ENCODE measurements at regions not wholly inside any gene's neighbourhood (a gene's known extent, or its start where the extent isn't known, plus 50 kb on each side); places are given as distances from the start of the nearest gene placed in this dataset.
"Not testable (repeated sequence)": the region's sequence is repeated elsewhere in the genome, so short reads cannot be mapped to it uniquely, and the experiment has no call there.

DNA sequence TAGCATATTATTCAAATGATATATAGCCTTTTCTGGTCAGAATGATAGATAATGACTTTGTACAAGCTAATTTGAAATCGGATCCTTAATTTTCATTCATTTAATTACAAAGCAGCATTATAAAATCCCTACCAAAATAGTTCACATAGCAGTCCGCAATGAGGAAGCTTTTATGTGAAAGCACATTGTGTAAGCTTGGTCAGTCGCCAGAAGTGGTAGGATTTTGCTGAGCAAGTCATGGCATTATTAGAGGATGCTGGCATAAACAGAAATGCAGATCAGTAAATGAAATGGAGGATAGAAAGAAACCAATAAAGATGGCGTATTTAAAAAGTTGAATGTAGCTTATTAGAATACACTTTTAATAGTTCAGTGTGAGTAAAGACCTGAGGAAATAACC, 93.2 kb upstream of the DIAPH2 start:
- H3K36me3 ChIP-seq (ENCODE audit: insufficient read depth, low read length) = no peaks in the 10 kb centered on the region
- no peak overlapping the region for H3K27ac ChIP-seq
- no peak overlapping the region; the same call in 1 of the 2 replicates for H3K4me3 ChIP-seq
- no peaks in the 10 kb centered on the region for H3K9me3 ChIP-seq (ENCODE audit: low read depth, low read length)
- no peak overlapping the region for H3K9ac ChIP-seq (ENCODE audit: insufficient read length)
- no peak for TF ChIP-seq POLR2AphosphoS5 (IDR thresholded peaks at IDR 0.05; ENCODE audit: borderline replicate concordance, low read depth, low read length)
- no peak for TF ChIP-seq FOXP2 (optimal IDR thresholded peaks at IDR 0.05; ENCODE audit: control extremely low read depth, extremely low read length, insufficient read depth)
- no peak for TF ChIP-seq EZH2 (IDR thresholded peaks at IDR 0.05)
- DNase-seq (ENCODE audit: low read depth, low spot score) = no peak

DNA sequence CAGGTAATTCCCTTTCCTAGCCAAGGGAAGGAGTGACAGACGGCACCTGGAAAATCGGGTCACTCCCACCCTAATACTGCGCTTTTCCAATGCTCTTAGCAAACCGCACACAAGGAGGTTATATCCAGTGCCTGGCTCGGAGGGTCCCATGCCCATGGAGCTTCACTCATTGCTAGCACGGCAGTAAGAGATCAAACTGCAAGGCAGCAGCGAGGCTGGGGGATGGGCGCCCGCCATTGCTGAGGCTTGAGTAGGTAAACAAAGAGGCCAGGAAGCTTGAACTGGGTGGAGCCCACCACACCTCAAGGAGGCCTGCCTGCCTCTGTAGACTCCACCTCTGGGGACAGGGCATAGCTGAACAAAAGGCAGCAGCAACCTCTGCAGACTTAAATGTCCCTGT, 86.8 kb upstream of the DIAPH2 start:
- H3K9ac ChIP-seq (ENCODE audit: insufficient read length) = not testable (repeated sequence)

DNA sequence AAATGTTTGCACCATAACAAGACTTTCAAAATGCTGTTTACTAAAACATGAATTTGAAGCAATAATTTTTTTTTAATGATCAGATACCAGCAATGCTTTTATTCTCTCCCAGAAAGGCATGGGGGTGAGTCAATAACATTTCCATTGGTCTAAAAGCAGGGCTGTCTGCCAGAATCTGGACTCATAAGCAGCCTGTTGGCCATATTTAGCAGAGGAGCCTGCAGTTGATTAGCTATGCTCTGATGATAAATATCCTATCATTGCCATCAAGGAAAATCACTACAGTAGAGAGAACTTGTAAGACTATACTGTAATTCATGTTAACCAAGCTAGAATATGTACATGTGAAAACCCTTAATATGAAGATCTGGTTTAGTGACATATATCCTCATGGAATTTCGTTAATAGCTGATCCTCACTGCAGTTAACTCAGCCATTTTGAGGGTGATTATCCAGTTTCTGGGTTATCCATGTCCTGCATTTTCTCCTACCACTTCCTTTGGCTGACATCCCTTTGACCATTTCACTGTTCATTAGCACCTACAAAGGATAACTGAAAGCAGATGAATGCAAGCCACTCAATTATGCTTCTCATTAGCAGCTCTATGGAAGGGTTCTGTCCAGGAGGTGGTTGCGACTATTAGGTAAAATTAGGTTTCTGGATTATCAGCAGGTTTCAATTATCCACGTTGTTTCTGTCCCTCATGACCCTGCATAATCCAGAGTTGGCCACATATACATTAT, 72.9 kb upstream of the DIAPH2 start:
- no peak overlapping the region for H3K27ac ChIP-seq
- H3K4me3 ChIP-seq = no peak overlapping the region
- H3K9ac ChIP-seq (ENCODE audit: insufficient read length) = no peak overlapping the region
- no peaks in the 10 kb centered on the region for H3K36me3 ChIP-seq (ENCODE audit: insufficient read depth, low read length)
- no peaks in the 10 kb centered on the region for H3K9me3 ChIP-seq (ENCODE audit: low read depth, low read length)
- no peak for DNase-seq (ENCODE audit: low read depth, low spot score)
- TF ChIP-seq POLR2AphosphoS5 (IDR thresholded peaks at IDR 0.05; ENCODE audit: borderline replicate concordance, low read depth, low read length) = no peak
- no peak for TF ChIP-seq FOXP2 (optimal IDR thresholded peaks at IDR 0.05; ENCODE audit: control extremely low read depth, extremely low read length, insufficient read depth)
- TF ChIP-seq EZH2 (IDR thresholded peaks at IDR 0.05) = no peak

More for the DNA sequence above, 86.8 kb upstream of the DIAPH2 start:
- H3K27ac ChIP-seq; H3K36me3 ChIP-seq (ENCODE audit: insufficient read depth, low read length); DNase-seq (ENCODE audit: low read depth, low spot score); H3K4me3 ChIP-seq; H3K9me3 ChIP-seq (ENCODE audit: low read depth, low read length): not testable (repeated sequence)

DNA sequence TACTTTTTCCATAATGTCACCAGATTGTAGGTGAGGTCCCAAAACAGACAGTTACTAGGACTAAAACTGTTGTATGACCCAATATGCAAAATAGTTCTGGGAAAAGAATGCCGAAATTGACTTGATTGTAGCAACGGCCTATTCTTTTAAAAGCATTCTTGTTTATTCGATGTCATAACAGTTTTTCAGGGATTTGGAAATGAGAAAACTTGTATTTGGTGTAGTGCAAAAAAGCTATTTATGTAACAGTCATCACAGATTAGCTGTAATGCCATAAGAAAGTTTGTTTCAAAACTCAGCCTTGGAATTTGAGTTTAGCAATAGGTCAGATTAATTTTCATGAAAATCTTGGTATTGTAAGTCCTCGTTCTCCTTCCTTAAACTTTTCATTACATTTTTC, 69.2 kb upstream of the DIAPH2 start:
- TF ChIP-seq FOXP2 (optimal IDR thresholded peaks at IDR 0.05; ENCODE audit: control extremely low read depth, extremely low read length, insufficient read depth) (no peak), EZH2 (IDR thresholded peaks at IDR 0.05) (no peak), POLR2AphosphoS5 (IDR thresholded peaks at IDR 0.05; ENCODE audit: borderline replicate concordance, low read depth, low read length) (no peak)
- Histone ChIP-seq H3K4me3 (no peak overlapping the region), H3K36me3 (ENCODE audit: insufficient read depth, low read length) (no peaks in the 10 kb centered on the region), H3K27ac (no peak overlapping the region), H3K9me3 (ENCODE audit: low read depth, low read length) (no peaks in the 10 kb centered on the region), H3K9ac (ENCODE audit: insufficient read length) (no peak overlapping the region)
- no peak for DNase-seq (ENCODE audit: low read depth, low spot score)

DNA sequence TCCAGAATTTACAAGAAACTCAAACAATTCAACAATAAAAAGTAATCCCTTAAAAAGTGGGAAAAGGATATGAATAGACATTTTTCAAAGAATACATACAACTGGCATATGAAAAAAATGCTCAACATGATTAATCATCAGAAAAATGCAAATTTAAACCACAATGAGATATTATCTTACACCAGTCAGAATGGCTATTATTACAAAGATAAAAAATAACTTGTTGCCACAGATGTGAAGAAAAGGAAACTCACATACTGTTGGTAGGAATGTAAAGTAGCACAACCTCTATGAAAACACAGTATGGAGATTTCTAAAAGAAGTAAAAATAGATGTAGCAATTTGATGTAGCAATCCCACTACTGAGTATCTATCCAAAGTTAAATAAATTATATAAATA, 65.1 kb upstream of the DIAPH2 start:
- no peak overlapping the region for H3K4me3 ChIP-seq
- TF ChIP-seq POLR2AphosphoS5 (IDR thresholded peaks at IDR 0.05; ENCODE audit: borderline replicate concordance, low read depth, low read length) = no peak
- no peak for TF ChIP-seq EZH2 (IDR thresholded peaks at IDR 0.05)
- TF ChIP-seq FOXP2 (optimal IDR thresholded peaks at IDR 0.05; ENCODE audit: control extremely low read depth, extremely low read length, insufficient read depth) = no peak
- H3K27ac ChIP-seq = no peak overlapping the region
- DNase-seq (ENCODE audit: low read depth, low spot score) = no peak
- no peak overlapping the region for H3K9ac ChIP-seq (ENCODE audit: insufficient read length)
- H3K9me3 ChIP-seq (ENCODE audit: low read depth, low read length) = no peaks in the 10 kb centered on the region
- no peaks in the 10 kb centered on the region for H3K36me3 ChIP-seq (ENCODE audit: insufficient read depth, low read length)

DNA sequence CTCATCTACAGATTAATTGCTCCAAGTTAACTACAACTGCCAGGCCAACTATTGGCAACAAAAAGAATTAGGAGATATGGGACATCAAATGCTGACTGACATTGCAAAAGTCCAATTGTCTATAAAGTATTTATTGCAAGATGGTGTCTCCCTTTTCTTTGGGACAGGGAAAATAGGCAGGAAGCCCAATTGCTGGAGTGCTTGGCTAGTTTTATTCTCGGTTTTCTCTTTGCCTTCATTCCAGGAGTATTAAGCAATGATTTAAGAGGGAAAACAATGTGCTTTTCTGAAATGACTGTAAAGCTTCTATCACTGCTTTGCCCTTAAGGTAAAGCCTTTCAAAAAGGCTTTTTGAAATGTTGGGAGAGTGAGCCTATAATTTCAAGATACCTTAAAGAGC, 62.8 kb upstream of the DIAPH2 start:
- Histone ChIP-seq H3K9ac (ENCODE audit: insufficient read length) (no peak overlapping the region), H3K36me3 (ENCODE audit: insufficient read depth, low read length) (no peaks in the 10 kb centered on the region), H3K27ac (no peak overlapping the region), H3K9me3 (ENCODE audit: low read depth, low read length) (no peaks in the 10 kb centered on the region), H3K4me3 (no peak overlapping the region)
- DNase-seq (ENCODE audit: low read depth, low spot score) = no peak
- no peak for TF ChIP-seq EZH2 (IDR thresholded peaks at IDR 0.05)
- TF ChIP-seq FOXP2 (optimal IDR thresholded peaks at IDR 0.05; ENCODE audit: control extremely low read depth, extremely low read length, insufficient read depth) = no peak
- no peak for TF ChIP-seq POLR2AphosphoS5 (IDR thresholded peaks at IDR 0.05; ENCODE audit: borderline replicate concordance, low read depth, low read length)
